Karpas-422 (cell line): ENCODE measurements at regions not wholly inside any gene's neighbourhood (a gene's known extent, or its start where the extent isn't known, plus 50 kb on each side); places are given as distances from the start of the nearest gene placed in this dataset.

Experiments used
- DNase-seq: peaks from one replicate; pipeline ENCODE4 v3.0.0-alpha.2; 2015
- H2AFZ ChIP-seq: fragments of 200-600 bp; sonication (generic); 2 replicates; pipeline ENCODE4 v1.6.1; 2014; ENCODE audit warnings: antibody characterized with exemption, low read length, mixed read lengths
- H3K27ac ChIP-seq: fragments of 200-600 bp; sonication (generic); 2 replicates; pipeline ENCODE4 v1.5.1; 2014; ENCODE audit warnings: mild to moderate bottlenecking, low read length, moderate library complexity
- H3K27me3 ChIP-seq: fragments of 200-600 bp; sonication (generic); 2 replicates; pipeline ENCODE4 v1.6.1; 2014; ENCODE audit warnings: low read length, mixed read lengths
- H3K36me3 ChIP-seq: fragments of 200-600 bp; sonication (generic); 2 replicates; pipeline ENCODE4 v1.6.1; 2014; ENCODE audit warnings: low read length, mixed read lengths; ENCODE audit not compliant: insufficient read depth
- H3K4me1 ChIP-seq: fragments of 200-600 bp; sonication (generic); 2 replicates; pipeline ENCODE4 v1.6.1; 2014; ENCODE audit warnings: mild to moderate bottlenecking, low read length, mixed read lengths
- H3K4me2 ChIP-seq: fragments of 200-600 bp; sonication (generic); 2 replicates; pipeline ENCODE4 v1.6.1; 2014; ENCODE audit warnings: low read length, low read depth, mild to moderate bottlenecking; ENCODE audit not compliant: poor library complexity, severe bottlenecking
- H3K4me3 ChIP-seq: fragments of 200-600 bp; sonication (generic); 2 replicates; pipeline ENCODE4 v1.5.1; 2014; ENCODE audit warnings: mild to moderate bottlenecking, antibody characterized with exemption, low read length, mixed read lengths
- H3K79me2 ChIP-seq: fragments of 200-600 bp; sonication (generic); 2 replicates; pipeline ENCODE4 v1.6.1; 2014; ENCODE audit warnings: mild to moderate bottlenecking, low read length, mixed read lengths
- H3K9ac ChIP-seq: fragments of 200-600 bp; sonication (generic); 2 replicates; pipeline ENCODE4 v1.6.0; 2014; ENCODE audit warnings: low read length
- H3K9me2 ChIP-seq: fragments of 200-600 bp; sonication (generic), shearing (Covaris generic); replicated peaks from 2 replicates; pipeline ENCODE4 v1.6.0; 2014; ENCODE audit warnings: mild to moderate bottlenecking, low read length, moderate library complexity; ENCODE audit not compliant: insufficient read depth
- H3K9me3 ChIP-seq: fragments of 300-700, 200-600 bp; sonication (generic); 2 replicates; pipeline ENCODE4 v1.6.1; 2014; ENCODE audit warnings: low read length, mixed read lengths
- H4K20me1 ChIP-seq: fragments of 200-600 bp; sonication (generic); 2 replicates; pipeline ENCODE4 v1.6.1; 2014; ENCODE audit warnings: mild to moderate bottlenecking, antibody characterized with exemption, low read length, low read depth; ENCODE audit not compliant: insufficient read depth

DNA sequence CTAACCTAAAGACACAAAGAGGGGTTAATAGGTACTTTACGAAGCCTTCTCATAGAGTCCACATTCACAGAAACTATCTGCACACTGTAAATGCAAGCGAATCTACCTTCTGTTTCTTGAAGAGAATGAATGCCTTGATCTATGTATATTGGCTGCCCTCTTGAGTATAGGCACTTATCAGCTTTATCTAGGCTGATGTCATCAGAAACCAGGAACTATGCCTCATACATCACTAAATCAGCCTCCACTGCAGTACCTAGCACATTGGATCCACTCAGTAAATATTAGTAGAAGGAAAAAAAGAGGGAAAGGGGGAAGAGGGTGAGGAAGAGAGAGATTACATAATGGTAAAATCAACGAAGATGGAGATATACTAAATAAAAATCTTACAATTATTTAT lies 477.1 kb downstream of the CAAP1 start:
- H3K9me2 ChIP-seq = no peaks in the 10 kb centered on the region
- H3K9ac ChIP-seq = no peak overlapping the region
- H3K9me3 ChIP-seq = no peaks in the 10 kb centered on the region
- H3K4me2 ChIP-seq = no peak overlapping the region
- DNase-seq = no peak
- no peaks in the 10 kb centered on the region for H3K79me2 ChIP-seq
- H4K20me1 ChIP-seq = no peaks in the 10 kb centered on the region
- no peak overlapping the region for H3K27ac ChIP-seq
- H3K4me3 ChIP-seq = no peak overlapping the region
- no peak overlapping the region for H2AFZ ChIP-seq
- no peaks in the 10 kb centered on the region for H3K36me3 ChIP-seq
- no peaks in the 10 kb centered on the region for H3K4me1 ChIP-seq
- H3K27me3 ChIP-seq = no peaks in the 10 kb centered on the region

DNA sequence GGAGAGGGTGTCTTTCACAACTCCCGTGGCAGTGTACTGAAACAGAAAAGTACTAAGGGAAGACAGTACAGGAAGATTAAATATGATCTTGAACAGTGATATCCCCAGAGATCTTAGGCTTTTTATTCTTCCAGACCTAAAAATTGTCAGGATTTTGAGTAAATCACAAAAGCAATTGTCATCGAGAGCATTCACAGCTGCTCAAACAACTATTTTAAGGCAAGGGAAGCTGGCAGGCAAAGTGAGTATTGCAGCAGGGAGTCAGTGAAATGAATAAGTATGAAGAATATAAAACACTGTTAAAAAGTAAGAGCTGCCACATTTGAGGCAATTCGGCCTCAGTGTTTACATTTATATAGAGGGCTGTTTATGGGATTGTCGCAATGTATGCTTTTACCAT lies 479.0 kb downstream of the CAAP1 start:
- H3K9me3 ChIP-seq = no peaks in the 10 kb centered on the region
- H3K9me2 ChIP-seq = no peaks in the 10 kb centered on the region
- H4K20me1 ChIP-seq = no peaks in the 10 kb centered on the region
- no peaks in the 10 kb centered on the region for H3K36me3 ChIP-seq
- no peak for DNase-seq
- H3K9ac ChIP-seq = no peak overlapping the region
- no peaks in the 10 kb centered on the region for H3K79me2 ChIP-seq
- no peak overlapping the region for H3K4me2 ChIP-seq
- no peaks in the 10 kb centered on the region for H3K4me1 ChIP-seq
- no peak overlapping the region for H3K4me3 ChIP-seq
- no peak overlapping the region for H2AFZ ChIP-seq
- H3K27ac ChIP-seq = no peak overlapping the region
- no peaks in the 10 kb centered on the region for H3K27me3 ChIP-seq

DNA sequence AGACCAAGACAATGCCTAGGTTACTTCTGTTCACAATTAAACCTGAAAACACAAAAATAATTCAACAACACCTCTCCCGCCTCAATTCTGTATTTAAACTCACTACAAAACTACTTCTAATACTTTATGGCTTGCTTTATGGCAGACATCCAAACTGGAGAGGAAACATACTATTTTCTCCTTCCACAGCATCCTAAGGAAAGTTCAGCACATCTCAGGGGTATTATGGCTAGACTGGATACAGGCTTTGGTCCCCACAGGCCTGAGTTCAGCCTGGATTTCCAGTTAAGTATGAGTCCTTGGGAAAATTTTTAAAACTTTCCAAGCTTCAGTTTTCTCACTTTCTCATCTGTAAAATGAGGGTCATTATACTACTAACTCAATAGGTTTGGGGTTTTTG lies 480.2 kb downstream of the CAAP1 start:
- DNase-seq = no peak
- no peak overlapping the region for H3K4me3 ChIP-seq
- no peaks in the 10 kb centered on the region for H3K4me1 ChIP-seq
- H3K9ac ChIP-seq = no peak overlapping the region
- H3K9me3 ChIP-seq = no peaks in the 10 kb centered on the region
- H3K79me2 ChIP-seq = no peaks in the 10 kb centered on the region
- H3K36me3 ChIP-seq = no peaks in the 10 kb centered on the region
- H3K9me2 ChIP-seq = no peaks in the 10 kb centered on the region
- H2AFZ ChIP-seq = no peak overlapping the region
- no peak overlapping the region for H3K4me2 ChIP-seq
- H4K20me1 ChIP-seq = no peaks in the 10 kb centered on the region
- no peak overlapping the region for H3K27ac ChIP-seq
- no peaks in the 10 kb centered on the region for H3K27me3 ChIP-seq

DNA sequence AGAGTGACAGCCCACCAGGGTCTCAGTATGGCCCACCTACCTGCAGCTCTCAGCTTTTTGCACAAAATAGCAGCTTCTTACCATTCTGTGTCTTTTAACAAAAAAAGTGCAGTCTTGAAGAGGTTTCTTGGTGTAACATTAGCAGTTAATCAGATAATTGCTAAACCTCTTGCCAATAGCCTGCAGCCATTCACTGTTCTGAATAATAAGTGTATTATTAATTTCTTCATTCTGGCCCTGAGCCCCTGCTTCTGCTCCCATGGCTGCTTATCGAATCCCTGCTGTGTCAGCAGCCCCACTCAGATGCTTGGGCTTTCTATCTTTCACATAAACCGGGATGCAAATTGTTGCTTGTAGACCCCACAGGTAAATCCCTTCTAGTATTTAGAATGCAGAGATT lies 485.9 kb downstream of the CAAP1 start:
- DNase-seq = no peak
- H3K36me3 ChIP-seq = no peaks in the 10 kb centered on the region
- H3K9ac ChIP-seq = no peak overlapping the region
- H3K27me3 ChIP-seq = no peaks in the 10 kb centered on the region
- no peak overlapping the region for H2AFZ ChIP-seq
- H3K79me2 ChIP-seq = no peaks in the 10 kb centered on the region
- H3K9me3 ChIP-seq = no peaks in the 10 kb centered on the region
- H3K4me3 ChIP-seq = no peak overlapping the region
- H3K4me1 ChIP-seq = no peaks in the 10 kb centered on the region
- no peak overlapping the region for H3K27ac ChIP-seq
- no peaks in the 10 kb centered on the region for H3K9me2 ChIP-seq
- no peak overlapping the region for H3K4me2 ChIP-seq
- no peaks in the 10 kb centered on the region for H4K20me1 ChIP-seq

DNA sequence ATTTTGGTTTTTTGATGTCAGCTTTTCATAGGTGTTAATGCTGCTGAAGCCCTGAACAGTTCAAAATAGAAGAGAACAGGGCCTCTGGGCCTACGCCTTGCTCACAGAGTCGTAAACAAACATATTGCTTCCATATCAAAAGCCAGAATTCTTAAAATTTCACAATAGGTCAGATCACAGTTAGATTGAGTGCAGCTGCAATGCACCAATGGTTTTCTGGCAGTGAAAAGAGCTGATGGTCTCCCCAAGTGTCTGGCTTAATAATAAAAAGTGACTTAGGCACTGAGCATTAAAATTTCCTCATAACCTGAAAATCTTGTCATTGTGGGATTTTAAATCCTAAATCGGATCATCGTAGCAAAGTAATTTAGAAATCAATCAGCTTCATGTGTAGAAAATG lies 493.0 kb downstream of the CAAP1 start:
- no peak overlapping the region for H3K4me2 ChIP-seq
- no peaks in the 10 kb centered on the region for H3K79me2 ChIP-seq
- no peaks in the 10 kb centered on the region for H3K9me3 ChIP-seq
- H3K27me3 ChIP-seq = no peaks in the 10 kb centered on the region
- no peaks in the 10 kb centered on the region for H3K36me3 ChIP-seq
- H3K9me2 ChIP-seq = no peaks in the 10 kb centered on the region
- H3K27ac ChIP-seq = no peak overlapping the region
- no peak overlapping the region for H2AFZ ChIP-seq
- no peak for DNase-seq
- H3K4me3 ChIP-seq = no peak overlapping the region
- no peaks in the 10 kb centered on the region for H4K20me1 ChIP-seq
- no peak overlapping the region for H3K9ac ChIP-seq
- H3K4me1 ChIP-seq = no peaks in the 10 kb centered on the region

DNA sequence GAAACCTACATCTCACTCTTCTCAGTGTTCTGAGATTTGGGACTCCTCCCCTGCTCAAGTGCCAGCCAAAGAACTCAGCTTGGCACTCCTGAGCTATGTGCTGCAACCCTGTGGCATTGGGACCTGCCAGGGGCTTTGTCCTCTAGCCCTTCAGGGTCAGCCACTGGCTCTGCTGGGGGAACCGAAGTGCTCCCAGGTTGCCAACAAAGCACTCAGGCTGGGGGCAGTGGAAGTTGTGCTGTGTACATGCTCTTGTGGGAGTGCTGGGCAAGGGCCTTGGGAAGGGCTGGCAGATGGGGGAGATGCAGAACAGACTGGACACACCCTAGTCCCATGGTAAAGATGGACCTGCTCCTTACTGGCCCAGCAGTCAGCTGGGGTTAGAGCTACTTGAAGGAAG lies 498.6 kb downstream of the CAAP1 start:
- H3K27ac ChIP-seq = no peak overlapping the region
- H3K9ac ChIP-seq = no peak overlapping the region
- no peaks in the 10 kb centered on the region for H3K4me1 ChIP-seq
- H3K9me3 ChIP-seq = no peaks in the 10 kb centered on the region
- H3K27me3 ChIP-seq = no peaks in the 10 kb centered on the region
- H3K4me2 ChIP-seq = no peak overlapping the region
- H4K20me1 ChIP-seq = no peaks in the 10 kb centered on the region
- H3K4me3 ChIP-seq = no peak overlapping the region
- H3K36me3 ChIP-seq = no peaks in the 10 kb centered on the region
- no peak overlapping the region for H2AFZ ChIP-seq
- no peaks in the 10 kb centered on the region for H3K79me2 ChIP-seq
- DNase-seq = no peak
- no peaks in the 10 kb centered on the region for H3K9me2 ChIP-seq

DNA sequence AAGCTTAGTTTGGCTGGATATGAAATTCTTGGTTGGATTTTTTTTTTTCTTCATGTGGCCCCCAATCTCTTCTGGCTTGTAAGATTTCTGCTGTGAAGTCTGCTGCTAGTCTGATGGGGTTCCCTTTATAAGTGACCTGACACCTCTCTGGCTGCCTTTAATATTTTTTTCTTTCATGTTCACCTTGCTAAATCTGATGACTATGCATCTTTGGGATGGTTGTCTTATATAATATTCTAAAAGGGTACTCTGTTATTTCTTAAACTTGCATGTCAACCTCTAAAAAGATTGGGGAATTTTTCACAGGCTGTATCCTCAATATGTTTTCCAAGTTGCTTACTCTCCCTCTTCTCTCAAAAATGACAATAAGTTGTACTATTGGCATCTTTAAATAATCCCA lies 500.0 kb downstream of the CAAP1 start:
- H3K9me3 ChIP-seq = no peaks in the 10 kb centered on the region
- H3K9me2 ChIP-seq = no peaks in the 10 kb centered on the region
- H4K20me1 ChIP-seq = no peaks in the 10 kb centered on the region
- H3K36me3 ChIP-seq = no peaks in the 10 kb centered on the region
- H3K4me2 ChIP-seq = no peak overlapping the region
- H2AFZ ChIP-seq = no peak overlapping the region
- no peaks in the 10 kb centered on the region for H3K27me3 ChIP-seq
- H3K9ac ChIP-seq = no peak overlapping the region
- H3K27ac ChIP-seq = no peak overlapping the region
- no peak for DNase-seq
- no peaks in the 10 kb centered on the region for H3K4me1 ChIP-seq
- H3K79me2 ChIP-seq = no peaks in the 10 kb centered on the region
- H3K4me3 ChIP-seq = no peak overlapping the region

DNA sequence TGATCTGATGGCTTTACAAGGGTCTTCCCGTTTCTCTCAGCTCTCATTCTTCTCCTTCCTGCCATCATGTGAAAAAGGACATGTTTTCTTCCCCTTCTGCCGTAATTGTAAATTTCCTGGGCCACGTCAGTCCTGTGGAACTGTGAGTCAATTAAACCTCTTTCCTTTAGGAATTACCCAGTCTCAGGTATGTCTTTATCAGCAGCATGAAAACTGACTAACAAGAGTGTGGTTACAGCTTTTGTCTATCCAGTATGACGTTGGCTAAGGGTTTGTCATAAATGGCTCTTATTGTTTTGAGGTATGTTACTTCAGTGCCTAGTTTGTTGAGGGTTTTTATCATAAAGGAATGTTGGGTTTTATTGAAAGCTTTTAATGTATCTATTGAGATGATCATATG lies 501.6 kb downstream of the CAAP1 start:
- Histone ChIP-seq H2AFZ (no peak overlapping the region), H3K9ac (no peak overlapping the region), H3K27me3 (no peaks in the 10 kb centered on the region), H3K9me2 (no peaks in the 10 kb centered on the region), H4K20me1 (no peaks in the 10 kb centered on the region), H3K4me1 (no peaks in the 10 kb centered on the region), H3K36me3 (no peaks in the 10 kb centered on the region), H3K27ac (no peak overlapping the region), H3K4me3 (no peak overlapping the region), H3K4me2 (no peak overlapping the region), H3K9me3 (no peaks in the 10 kb centered on the region), H3K79me2 (no peaks in the 10 kb centered on the region)
- no peak for DNase-seq

DNA sequence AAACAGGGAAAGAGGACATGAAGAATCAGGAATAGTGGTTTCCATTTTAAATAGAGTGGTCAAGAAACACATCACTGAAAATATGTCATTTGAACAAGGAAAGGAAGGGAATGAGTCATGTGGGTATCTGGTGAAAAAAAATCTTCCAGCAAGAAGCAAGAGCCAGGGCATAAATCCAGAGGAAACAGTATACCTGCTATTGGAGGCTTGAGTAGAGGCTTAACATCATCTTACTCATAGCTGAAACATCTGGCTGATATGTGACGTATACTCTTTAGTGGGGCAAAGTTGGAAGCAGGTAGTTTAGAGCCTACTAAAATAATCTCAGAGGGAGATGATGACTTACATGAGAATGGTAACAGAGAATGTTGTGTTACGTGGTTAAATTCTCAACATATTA lies 517.2 kb downstream of the CAAP1 start:
- Histone ChIP-seq H3K9me3 (no peaks in the 10 kb centered on the region), H3K79me2 (no peaks in the 10 kb centered on the region), H3K4me3 (no peak overlapping the region), H3K9ac (no peak overlapping the region), H3K4me2 (no peak overlapping the region), H3K27me3 (no peaks in the 10 kb centered on the region), H4K20me1 (no peaks in the 10 kb centered on the region), H3K4me1 (no peaks in the 10 kb centered on the region), H3K27ac (no peak overlapping the region), H3K36me3 (no peaks in the 10 kb centered on the region), H2AFZ (no peak overlapping the region), H3K9me2 (no peaks in the 10 kb centered on the region)
- DNase-seq = no peak
